HG03457 (cell line): ENCODE measurements at regions not wholly inside any gene's neighbourhood (a gene's known extent, or its start where the extent isn't known, plus 50 kb on each side); places are given as distances from the start of the nearest gene placed in this dataset.

Source experiments
- ATAC-seq: cut with Tn5 transposase; IDR thresholded peaks from one replicate; pipeline ENCODE4 v1.9.1; 2021; ENCODE audit warnings: moderate number of reproducible peaks; ENCODE audit not compliant: unreplicated experiment

- ATAC-seq, result no peak
These were observed 505.6 kb downstream of the KCTD12 start for GRCh38 chr13:76380446-76381065.

GRCh38 chr13:76379341-76380105, 506.7 kb downstream of the KCTD12 start:
- no peak for ATAC-seq

GRCh38 chr13:76378767-76379166, 507.4 kb downstream of the KCTD12 start:
- no peak for ATAC-seq

- ATAC-seq, result no peak
These were observed 522.4 kb downstream of the KCTD12 start for GRCh38 chr13:76363682-76364289.

GRCh38 chr13:76361868-76362267, 524.3 kb downstream of the KCTD12 start:
- ATAC-seq, result no peak

- no peak for ATAC-seq
These were observed 534.5 kb downstream of the KCTD12 start for GRCh38 chr13:76351541-76352229.

- ATAC-seq, result no peak
These were observed 535.8 kb downstream of the KCTD12 start for GRCh38 chr13:76350399-76350798.

- no peak for ATAC-seq
These were observed 536.5 kb downstream of the KCTD12 start for GRCh38 chr13:76349700-76350099.

GRCh38 chr13:76339649-76340048, 546.6 kb downstream of the KCTD12 start:
- no peak for ATAC-seq

GRCh38 chr13:76338003-76338402, 548.2 kb downstream of the KCTD12 start:
- ATAC-seq, result no peak

GRCh38 chr13:76336889-76337844, 549.0 kb downstream of the KCTD12 start:
- no peak for ATAC-seq

GRCh38 chr13:76335463-76335862, 550.7 kb downstream of the KCTD12 start:
- ATAC-seq, result no peak

- no peak for ATAC-seq
These were observed 554.1 kb downstream of the KCTD12 start for GRCh38 chr13:76331943-76332712.

GRCh38 chr13:76330761-76331160, 555.4 kb downstream of the KCTD12 start:
- no peak for ATAC-seq

- ATAC-seq, result no peak
These were observed 556.2 kb downstream of the KCTD12 start for GRCh38 chr13:76329866-76330580.

GRCh38 chr13:76329004-76329403, 557.2 kb downstream of the KCTD12 start:
- no peak for ATAC-seq

- ATAC-seq, result no peak
These were observed 559.9 kb downstream of the KCTD12 start for GRCh38 chr13:76326343-76326742.

GRCh38 chr13:76319921-76320320, 566.3 kb downstream of the KCTD12 start:
- no peak for ATAC-seq

- ATAC-seq, result no peak
These were observed 569.1 kb downstream of the KCTD12 start for GRCh38 chr13:76316998-76317527.
